Fibroblast of lung (primary cell): ENCODE measurements at regions not wholly inside any gene's neighbourhood (a gene's known extent, or its start where the extent isn't known, plus 50 kb on each side); places are given as distances from the start of the nearest gene placed in this dataset.
A peak's percentile ranks its signal among the peaks of the same experiment; 100 is the strongest.

Experiments
- DNase-seq, 2 donors: peaks; one replicate each; pipeline versions ENCODE4 v3.0.0 to v3.0.0-alpha.2; 2010; ENCODE audit warnings: low read depth in 2 of 2
- H2AFZ ChIP-seq: 2 replicates; pipeline ENCODE4 v1.5.1; 2012; ENCODE audit warnings: low read length, control low read depth, inconsistent platforms
- H3K27ac ChIP-seq: 2 replicates; pipeline ENCODE4 v1.5.1; 2011; ENCODE audit warnings: low read length, control low read depth; ENCODE audit not compliant: insufficient read depth
- H3K27me3 ChIP-seq: 2 replicates; pipeline ENCODE4 v1.5.1; 2011; ENCODE audit warnings: mild to moderate bottlenecking, low read length; ENCODE audit not compliant: control insufficient read depth, insufficient read depth
- H3K36me3 ChIP-seq: 2 replicates; pipeline ENCODE4 v1.5.1; 2011; ENCODE audit warnings: low read length; ENCODE audit not compliant: control insufficient read depth, insufficient read depth
- H3K4me1 ChIP-seq: 2 replicates; pipeline ENCODE4 v1.5.1; 2011; ENCODE audit warnings: low read length; ENCODE audit not compliant: control insufficient read depth, insufficient read depth; ENCODE audit errors: extremely low read depth
- H3K4me2 ChIP-seq: 2 replicates; pipeline ENCODE4 v1.5.1; 2011; ENCODE audit warnings: low read length, control low read depth; ENCODE audit not compliant: insufficient read depth; ENCODE audit errors: extremely low read depth
- H3K4me3 ChIP-seq, 4 experiments: fragments of 200-600 bp in 1 of 4; sonication (generic) in 1 of 4; replicated peaks in 1 of 4; 2 replicates each; pipeline ENCODE4 v1.5.1; 2011 to 2016; ENCODE audit warnings: low read length in 4 of 4, low read depth in 3 of 4, mild to moderate bottlenecking in 3 of 4, control low read depth in 2 of 4, inconsistent platforms in 1 of 4, mixed read lengths in 1 of 4; ENCODE audit not compliant: insufficient read depth in 1 of 4; ENCODE audit errors: control extremely low read depth in 1 of 4
- H3K79me2 ChIP-seq: 2 replicates; pipeline ENCODE4 v1.5.1; 2012; ENCODE audit warnings: mild to moderate bottlenecking, low read length, inconsistent platforms; ENCODE audit not compliant: control insufficient read depth, insufficient read depth
- H3K9ac ChIP-seq: 2 replicates; pipeline ENCODE4 v1.5.1; 2011; ENCODE audit warnings: mild to moderate bottlenecking, low read length, control low read depth; ENCODE audit not compliant: insufficient read depth
- H3K9me3 ChIP-seq: 2 replicates; pipeline ENCODE4 v1.5.1; 2012; ENCODE audit warnings: low read depth, low read length; ENCODE audit not compliant: control insufficient read depth, insufficient read depth
- H4K20me1 ChIP-seq: 2 replicates; pipeline ENCODE4 v1.5.1; 2011; ENCODE audit warnings: low read length; ENCODE audit not compliant: control insufficient read depth, insufficient read depth; ENCODE audit errors: extremely low read depth
- CTCF ChIP-seq, 2 donors: IDR thresholded peaks in 1 of 2; conservative IDR thresholded peaks in 1 of 2; 1 replicate in 1 of 2; 2 replicates in 1 of 2; pipeline ENCODE4 v1.5.1; 2011 to 2012; ENCODE audit warnings: low read length in 2 of 2, control low read depth in 1 of 2, inconsistent platforms in 1 of 2, low read depth in 1 of 2, mild to moderate bottlenecking in 1 of 2
- EZH2 ChIP-seq: IDR thresholded peaks from 2 replicates; pipeline ENCODE4 v1.5.1; 2012; ENCODE audit warnings: low read length, control low read depth, mild to moderate bottlenecking; ENCODE audit errors: missing control alignments

DNA sequence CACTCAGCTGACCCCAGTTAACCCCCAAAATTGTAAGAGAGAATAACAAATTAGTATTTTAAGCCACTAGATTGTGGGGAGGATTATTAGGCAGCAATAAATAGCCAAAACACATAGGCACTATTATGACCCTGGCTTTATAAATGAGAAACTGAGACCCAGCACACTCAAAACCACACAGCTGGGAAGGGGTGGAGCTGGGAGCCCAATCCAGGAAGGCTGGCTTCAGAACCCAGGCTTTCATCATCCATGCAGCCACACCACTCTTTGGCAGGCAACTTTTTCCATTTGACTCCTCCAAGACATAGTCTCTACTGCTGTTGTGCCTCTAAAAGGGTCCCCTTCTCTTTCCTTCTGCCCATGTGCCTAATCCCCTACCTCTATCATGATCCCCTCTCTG, 253.8 kb downstream of the DHX15 start:
- Histone ChIP-seq H3K27me3 (no peaks in the 10 kb centered on the region), H3K27ac (no peak overlapping the region), H3K4me2 (no peak overlapping the region), H2AFZ (no peak overlapping the region), H3K4me3 (no peak overlapping the region), H3K36me3 (no peaks in the 10 kb centered on the region), H3K4me1 (no peaks in the 10 kb centered on the region), H4K20me1 (no peaks in the 10 kb centered on the region), H3K79me2 (no peaks in the 10 kb centered on the region), H3K9ac (no peak overlapping the region), H3K9me3 (no peaks in the 10 kb centered on the region)
- no peak for DNase-seq
- TF ChIP-seq EZH2, result no peak

- peak in 1 of 2 donors; percentile 58 for DNase-seq
- no peaks in the 10 kb centered on the region for H3K27me3 ChIP-seq
- H3K36me3 ChIP-seq, result no peaks in the 10 kb centered on the region
- no peaks in the 10 kb centered on the region for H3K79me2 ChIP-seq
- H3K27ac ChIP-seq, result no peak overlapping the region
- no peak overlapping the region for H3K4me2 ChIP-seq
- H3K9me3 ChIP-seq, result no peaks in the 10 kb centered on the region
- H4K20me1 ChIP-seq, result no peaks in the 10 kb centered on the region
- TF ChIP-seq EZH2, result no peak
- TF ChIP-seq CTCF (conservative IDR thresholded peaks at IDR 0.05 in 1 of 2, IDR thresholded peaks at IDR 0.05 in 1 of 2; ENCODE audit: low read depth in 1 of 2, low read length in 2 of 2), result no peak
- no peak overlapping the region for H2AFZ ChIP-seq
- H3K4me1 ChIP-seq, result no peaks in the 10 kb centered on the region
- no peak overlapping the region for H3K4me3 ChIP-seq
- H3K9ac ChIP-seq, result no peak overlapping the region
These were observed 254.2 kb downstream of the DHX15 start for GRCh38 chr4:24330172-24330571.

DNA sequence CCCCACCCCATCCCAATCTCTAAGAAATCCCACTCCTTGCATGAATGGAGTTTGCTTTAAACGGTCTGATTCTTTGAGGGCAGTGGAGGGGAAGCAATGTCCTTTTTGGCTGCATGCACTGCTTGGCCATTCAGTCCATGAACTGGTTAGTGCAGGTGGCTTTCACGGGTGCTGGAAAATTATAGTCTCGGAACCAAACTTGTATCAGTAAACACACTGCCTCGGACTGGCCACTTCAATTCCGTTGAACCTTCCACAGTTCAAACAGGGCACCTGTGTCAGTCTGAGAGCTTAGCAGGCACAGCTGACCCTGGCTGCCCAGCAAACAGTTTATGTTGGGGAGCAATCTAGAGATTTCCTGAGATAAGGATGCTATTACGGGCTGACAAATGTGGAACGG, 255.6 kb downstream of the DHX15 start:
- Histone ChIP-seq H3K27ac (no peak overlapping the region), H3K79me2 (no peaks in the 10 kb centered on the region), H3K27me3 (no peaks in the 10 kb centered on the region), H3K4me2 (no peak overlapping the region), H3K4me3 (no peak overlapping the region), H2AFZ (no peak overlapping the region), H4K20me1 (no peaks in the 10 kb centered on the region), H3K9ac (no peak overlapping the region), H3K36me3 (no peaks in the 10 kb centered on the region), H3K9me3 (no peaks in the 10 kb centered on the region), H3K4me1 (no peaks in the 10 kb centered on the region)
- DNase-seq, result peak in 1 of 2 donors; percentile 34
- TF ChIP-seq CTCF (conservative IDR thresholded peaks at IDR 0.05 in 1 of 2, IDR thresholded peaks at IDR 0.05 in 1 of 2; ENCODE audit: low read depth in 1 of 2, low read length in 2 of 2) (no peak), EZH2 (no peak)
